IMR-90 (cell line): ENCODE measurements at regions not wholly inside any gene's neighbourhood (a gene's known extent, or its start where the extent isn't known, plus 50 kb on each side); places are given as distances from the start of the nearest gene placed in this dataset.
A peak's percentile ranks its signal among the peaks of the same experiment; 100 is the strongest.

Source experiments
- ATAC-seq: fragments of 200-7000 bp; cut with Tn5 transposase; 2 replicates; pipeline ENCODE4 v1.9.1; 2020; ENCODE audit warnings: low read depth, mild to moderate bottlenecking, moderate library complexity
- BruUV-seq: library from RNA; stranded (reverse); fragments of 400-500 nt; replicated peaks from 2 replicates; lab custom pipeline; 2021; lab: Mats Ljungman, UMichigan
- CTCF ChIA-PET: fragments of 300-600 bp; formaldehyde crosslinking; extraction: SDS; loops from one replicate; lab custom pipeline; 2021; ENCODE audit warnings: antibody characterized with exemption; lab: Yijun Ruan, JAX
- POLR2A ChIA-PET: fragments of 300-600 bp; sonication (Branson Sonifier 250); formaldehyde crosslinking; loops from one replicate; lab custom pipeline; 2022; ENCODE audit warnings: antibody characterized with exemption; ENCODE audit not compliant: unreplicated experiment; lab: Charles Lee
- DNase-seq: peaks from one replicate; pipeline ENCODE4 v3.0.0; 2013
- H2AFZ ChIP-seq: replicated peaks from 2 replicates; pipeline ENCODE3; 2013; ENCODE audit warnings: low read length, mild to moderate bottlenecking; ENCODE audit not compliant: poor library complexity
- H2AK5ac ChIP-seq: 2 replicates; pipeline ENCODE4 v1.6.1; 2013; ENCODE audit warnings: low read depth, low read length, inconsistent platforms
- H2AK9ac ChIP-seq: replicated peaks from 2 replicates; pipeline ENCODE3; 2013; ENCODE audit warnings: mild to moderate bottlenecking, low read depth, low read length, moderate library complexity; ENCODE audit not compliant: poor library complexity
- H2BK120ac ChIP-seq: 2 replicates; pipeline ENCODE4 v1.6.1; 2013; ENCODE audit warnings: low read depth, low read length, inconsistent platforms
- H2BK15ac ChIP-seq: 3 replicates; pipeline ENCODE4 v1.6.1; 2013; ENCODE audit warnings: low read depth, low read length, inconsistent platforms
- H2BK20ac ChIP-seq: 2 replicates; pipeline ENCODE4 v1.6.1; 2013; ENCODE audit warnings: low read depth, mild to moderate bottlenecking, inconsistent platforms, low read length, moderate library complexity
- H2BK5ac ChIP-seq: 2 replicates; pipeline ENCODE4 v1.6.1; 2013; ENCODE audit warnings: mild to moderate bottlenecking, low read depth, low read length, inconsistent platforms; ENCODE audit not compliant: poor library complexity, severe bottlenecking
- H3K14ac ChIP-seq: replicated peaks from 2 replicates; pipeline ENCODE4 v1.6.1; 2013; ENCODE audit warnings: low read depth, low read length, inconsistent platforms
- H3K18ac ChIP-seq: 2 replicates; pipeline ENCODE4 v1.6.1; 2013; ENCODE audit warnings: low read depth, low read length, control low read depth
- H3K23ac ChIP-seq: 2 replicates; pipeline ENCODE4 v1.6.1; 2013; ENCODE audit warnings: low read depth, low read length, inconsistent platforms
- H3K27ac ChIP-seq: 2 replicates; pipeline ENCODE4 v1.5.1; 2013; ENCODE audit warnings: mild to moderate bottlenecking, control low read depth, low read length; ENCODE audit not compliant: insufficient read depth
- H3K27me3 ChIP-seq: 2 replicates; pipeline ENCODE4 v1.6.1; 2013; ENCODE audit warnings: low read length; ENCODE audit not compliant: control insufficient read depth, insufficient read depth
- H3K36me3 ChIP-seq: 2 replicates; pipeline ENCODE4 v1.6.1; 2013; ENCODE audit warnings: low read length, mixed read lengths; ENCODE audit not compliant: control insufficient read depth, insufficient read depth
- H3K4ac ChIP-seq: 2 replicates; pipeline ENCODE4 v1.6.1; 2013; ENCODE audit warnings: low read depth, low read length, inconsistent platforms
- H3K4me1 ChIP-seq: 2 replicates; pipeline ENCODE4 v1.6.1; 2013; ENCODE audit warnings: low read length, mixed read lengths; ENCODE audit not compliant: control insufficient read depth, insufficient read depth
- H3K4me2 ChIP-seq: 2 replicates; pipeline ENCODE4 v1.6.1; 2013; ENCODE audit warnings: low read depth, mild to moderate bottlenecking, control low read depth, low read length, moderate library complexity
- H3K4me3 ChIP-seq: 2 replicates; pipeline ENCODE4 v1.5.1; 2013; ENCODE audit warnings: low read depth, mild to moderate bottlenecking, control low read depth, low read length, moderate library complexity; ENCODE audit not compliant: insufficient read depth
- H3K56ac ChIP-seq: 2 replicates; pipeline ENCODE4 v1.6.1; 2013; ENCODE audit warnings: low read length, inconsistent platforms; ENCODE audit not compliant: insufficient read depth; ENCODE audit errors: extremely low read depth
- H3K79me1 ChIP-seq, 2 experiments: 2 replicates each; pipeline ENCODE4 v1.6.1; 2013; ENCODE audit warnings: low read length in 2 of 2, inconsistent platforms in 1 of 2, low read depth in 1 of 2
- H3K9ac ChIP-seq: 2 replicates; pipeline ENCODE4 v1.6.1; 2013; ENCODE audit warnings: low read depth, low read length, control low read depth
- H3K9me1 ChIP-seq: 2 replicates; pipeline ENCODE4 v1.6.1; 2013; ENCODE audit warnings: low read length, inconsistent platforms; ENCODE audit not compliant: insufficient read depth
- H3K9me3 ChIP-seq: 2 replicates; pipeline ENCODE4 v1.6.1; 2013; ENCODE audit warnings: low read length; ENCODE audit not compliant: control insufficient read depth, insufficient read depth
- H4K20me1 ChIP-seq: 2 replicates; pipeline ENCODE4 v1.6.1; 2013; ENCODE audit warnings: low read length, inconsistent platforms; ENCODE audit not compliant: insufficient read depth
- H4K5ac ChIP-seq: 2 replicates; pipeline ENCODE4 v1.6.1; 2013; ENCODE audit warnings: mild to moderate bottlenecking, low read depth, low read length, control low read depth
- H4K8ac ChIP-seq, 2 experiments: 2 replicates each; pipeline ENCODE4 v1.6.1; 2013; ENCODE audit warnings: low read depth in 2 of 2, low read length in 2 of 2, control low read depth in 1 of 2, inconsistent platforms in 1 of 2
- H4K91ac ChIP-seq: 2 replicates; pipeline ENCODE4 v1.6.1; 2013; ENCODE audit warnings: low read depth, low read length, inconsistent platforms; ENCODE audit not compliant: insufficient read depth
- CEBPB ChIP-seq: IDR thresholded peaks from 2 replicates; pipeline ENCODE4 v1.6.1; 2012; ENCODE audit warnings: low read depth, low read length, improper control_type of control experiment
- WGBS, 2 experiments: methylation state at CpG; one replicate each; pipeline versions ENCODE4 v1.1.5 to v1.1.7; 2013; ENCODE audit warnings: missing lambda C conversion rate in 2 of 2; ENCODE audit not compliant: insufficient read length in 1 of 2; ENCODE audit errors: extremely low coverage in 2 of 2; 5-methylcytosine and 5-hydroxymethylcytosine counted together
- dilution Hi-C: fragments of 300-500 bp; cut with HindIII; formaldehyde crosslinking; loops from one replicate; pipeline ENCODE4 v1.14.3; 2018; ENCODE audit warnings: low sequenced_read_pairs; ENCODE audit not compliant: unreplicated experiment
- in situ Hi-C: fragments of 300-500 bp; cut with MboI; formaldehyde crosslinking; loops from 3 replicates; pipeline ENCODE4 v1.14.3; 2019; ENCODE audit warnings: low sequenced_read_pairs, inconsistent platforms, mixed read lengths
- intact Hi-C: fragments of 100-400 bp; cut with micrococcal nuclease; formaldehyde crosslinking; loops from 2 replicates; pipeline ENCODE4 v1.10.0; 2022
- TF ChIP-seq, protein P1 (sequence below): conservative IDR thresholded peaks from 2 replicates; pipeline ENCODE4 v1.5.1; 2012; ENCODE audit warnings: mild to moderate bottlenecking, low read depth, low read length, improper control_type of control experiment

DNA sequence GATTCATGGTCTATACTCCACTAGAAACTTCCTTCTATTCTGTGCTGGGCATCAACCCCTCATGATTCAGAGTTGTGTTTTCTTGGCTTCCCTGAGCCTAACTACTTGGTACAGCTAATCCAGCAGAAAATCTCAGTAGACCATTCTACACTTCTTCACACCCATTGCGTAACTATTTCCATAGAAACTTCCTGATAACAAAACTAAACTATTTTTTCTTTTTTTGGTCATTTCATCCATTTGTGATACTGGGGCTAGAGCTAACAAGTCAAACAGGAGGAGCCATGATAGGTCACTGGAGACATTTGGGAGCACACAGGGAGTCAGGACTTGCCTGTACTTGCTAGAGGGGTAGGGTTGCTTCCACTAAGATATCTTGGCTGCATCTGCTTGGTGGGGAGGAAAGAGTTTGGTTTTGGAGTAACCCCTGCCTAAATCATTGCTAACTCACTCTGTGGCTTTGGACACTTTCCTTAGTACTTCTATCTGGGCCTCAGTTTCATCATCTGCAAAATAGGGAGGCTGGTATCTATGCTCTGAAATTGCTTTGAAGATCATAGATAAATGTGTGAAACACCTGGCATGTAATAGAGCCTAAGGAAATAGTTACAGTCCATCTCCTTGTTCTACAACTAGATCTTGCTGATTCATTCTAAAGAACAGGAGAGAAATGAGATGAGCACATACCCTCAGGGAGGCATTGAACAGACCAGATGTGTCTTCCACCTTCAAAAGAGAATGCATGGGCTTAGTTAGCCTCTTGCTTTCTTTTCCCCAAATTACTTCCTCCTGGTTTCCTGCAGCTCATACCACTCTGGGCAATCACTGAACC is 127.9 kb upstream of the ADGRF1 start:
- POLR2A ChIA-PET = interaction anchor here (0.6 kb wide), 1 partner anchor 82 kb away, joined by 3 read pairs; no protein-coding TSS in a partner anchor
- CTCF ChIA-PET = no interaction called here
- Histone ChIP-seq H3K27me3 (no peaks in the 10 kb centered on the region), H3K23ac (no peak overlapping the region), H2AK5ac (peak overlapping the region; percentile 77; the same call in 1 of the 2 replicates), H3K9me1 (peaks cover 7% of the 10 kb centered on the region; the same call in 1 of the 2 replicates), H3K79me1 (no peaks in the 10 kb centered on the region), H4K5ac (peak overlapping the region; percentile 26; the same call in 1 of the 2 replicates), H3K36me3 (no peaks in the 10 kb centered on the region), H4K91ac (peak overlapping the region; percentile 56; the same call in 1 of the 2 replicates), H4K20me1 (no peaks in the 10 kb centered on the region), H3K9me3 (no peaks in the 10 kb centered on the region), H3K4me3 (no peak overlapping the region), H3K14ac (peak overlapping the region; percentile 57), H4K8ac (peak overlapping the region in 1 of 2 experiments; percentile 63; a peak in 2 of 4 replicates), H2BK120ac (peak overlapping the region; percentile 97; the same call in 1 of the 2 replicates), H3K4me1 (peaks cover 17% of the 10 kb centered on the region), H2BK5ac (peak overlapping the region; percentile 17), H3K9ac (no peak overlapping the region), H3K18ac (peak overlapping the region; percentile 64), H2AK9ac (no peak overlapping the region), H2BK20ac (peak overlapping the region; percentile 69), H2AFZ (peak overlapping the region; percentile 26), H3K56ac (no peak overlapping the region), H3K4me2 (no peak overlapping the region), H3K4ac (peak overlapping the region; percentile 72), H2BK15ac (peak overlapping the region; percentile 88; the same call in 2 of the 3 replicates), H3K27ac (no peak overlapping the region)
- BruUV-seq = no TSS peak
- no CpG with 5 or more reads among the region's 1 CpG for WGBS, 2 experiments
- peak; percentile 47 for DNase-seq
- in situ Hi-C loops (no loop called here), dilution Hi-C loops (no loop called here), intact Hi-C loops (loop anchor here (2.0 to 5.0 kb wide), 2 partner anchors 35 to 72 kb away; no protein-coding TSS in a partner anchor)
- no peak for ATAC-seq
- peak; percentile 97 for TF ChIP-seq CEBPB
- TF ChIP-seq, protein P1, sequence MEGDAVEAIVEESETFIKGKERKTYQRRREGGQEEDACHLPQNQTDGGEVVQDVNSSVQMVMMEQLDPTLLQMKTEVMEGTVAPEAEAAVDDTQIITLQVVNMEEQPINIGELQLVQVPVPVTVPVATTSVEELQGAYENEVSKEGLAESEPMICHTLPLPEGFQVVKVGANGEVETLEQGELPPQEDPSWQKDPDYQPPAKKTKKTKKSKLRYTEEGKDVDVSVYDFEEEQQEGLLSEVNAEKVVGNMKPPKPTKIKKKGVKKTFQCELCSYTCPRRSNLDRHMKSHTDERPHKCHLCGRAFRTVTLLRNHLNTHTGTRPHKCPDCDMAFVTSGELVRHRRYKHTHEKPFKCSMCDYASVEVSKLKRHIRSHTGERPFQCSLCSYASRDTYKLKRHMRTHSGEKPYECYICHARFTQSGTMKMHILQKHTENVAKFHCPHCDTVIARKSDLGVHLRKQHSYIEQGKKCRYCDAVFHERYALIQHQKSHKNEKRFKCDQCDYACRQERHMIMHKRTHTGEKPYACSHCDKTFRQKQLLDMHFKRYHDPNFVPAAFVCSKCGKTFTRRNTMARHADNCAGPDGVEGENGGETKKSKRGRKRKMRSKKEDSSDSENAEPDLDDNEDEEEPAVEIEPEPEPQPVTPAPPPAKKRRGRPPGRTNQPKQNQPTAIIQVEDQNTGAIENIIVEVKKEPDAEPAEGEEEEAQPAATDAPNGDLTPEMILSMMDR = no peak
